GM12875 (cell line): ENCODE measurements at regions not wholly inside any gene's neighbourhood (a gene's known extent, or its start where the extent isn't known, plus 50 kb on each side); places are given as distances from the start of the nearest gene placed in this dataset.

ENCODE experiments used
- H3K4me3 ChIP-seq: one replicate; pipeline ENCODE4 v1.5.1; 2011; ENCODE audit warnings: low read depth, low read length, control low read depth
- CTCF ChIP-seq: IDR thresholded peaks from 2 replicates; pipeline ENCODE4 v1.5.1; 2011; ENCODE audit warnings: low read depth, mild to moderate bottlenecking, control low read depth, inconsistent platforms, low read length, moderate library complexity, borderline replicate concordance; ENCODE audit not compliant: insufficient read depth

- H3K4me3 ChIP-seq: no peak overlapping the region
- TF ChIP-seq CTCF: no peak
Observed at GRCh38 chr4:153065276-153065675, 129.2 kb downstream of the FHDC1 start.

DNA sequence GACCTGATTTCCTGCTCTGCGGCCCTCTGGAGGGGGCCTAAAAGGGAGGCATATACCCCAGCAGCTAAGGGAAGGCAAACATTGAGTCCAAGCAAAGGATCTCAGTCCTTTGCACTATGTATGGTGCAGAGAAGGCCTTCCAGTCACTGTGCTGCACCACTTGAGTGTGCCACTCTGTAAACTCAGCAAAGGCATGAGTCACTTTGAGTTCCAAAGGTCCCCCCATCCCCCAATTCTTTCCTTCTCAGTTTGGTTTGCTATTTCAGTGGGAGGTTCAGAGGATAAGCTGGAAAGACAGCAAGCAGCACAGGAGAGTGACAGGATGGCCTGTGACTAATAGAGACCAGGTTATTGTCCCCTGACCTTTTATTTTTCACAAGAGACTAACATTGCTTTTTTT lies 131.3 kb downstream of the FHDC1 start:
- no peak for TF ChIP-seq CTCF
- no peak overlapping the region for H3K4me3 ChIP-seq

DNA sequence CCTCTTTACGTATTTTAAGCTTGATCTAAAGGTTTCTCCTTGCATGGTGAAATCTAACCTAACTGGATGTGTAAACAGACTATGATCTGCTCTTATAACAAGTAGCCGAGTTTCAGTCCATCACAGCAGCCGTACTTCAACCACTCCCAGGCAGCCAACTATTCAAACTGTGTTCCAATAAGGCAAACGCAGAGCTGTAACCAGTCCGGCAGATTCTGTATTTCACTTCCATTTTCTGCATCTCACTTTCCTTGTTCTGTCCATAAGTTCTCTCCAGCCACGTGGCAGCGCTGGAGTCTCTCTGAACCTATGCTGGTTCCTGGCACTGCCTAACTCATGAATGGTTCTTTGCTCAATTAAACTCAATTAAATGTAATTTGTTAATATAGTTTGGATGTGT lies 132.6 kb downstream of the FHDC1 start:
- TF ChIP-seq CTCF: no peak
- no peak overlapping the region for H3K4me3 ChIP-seq

DNA sequence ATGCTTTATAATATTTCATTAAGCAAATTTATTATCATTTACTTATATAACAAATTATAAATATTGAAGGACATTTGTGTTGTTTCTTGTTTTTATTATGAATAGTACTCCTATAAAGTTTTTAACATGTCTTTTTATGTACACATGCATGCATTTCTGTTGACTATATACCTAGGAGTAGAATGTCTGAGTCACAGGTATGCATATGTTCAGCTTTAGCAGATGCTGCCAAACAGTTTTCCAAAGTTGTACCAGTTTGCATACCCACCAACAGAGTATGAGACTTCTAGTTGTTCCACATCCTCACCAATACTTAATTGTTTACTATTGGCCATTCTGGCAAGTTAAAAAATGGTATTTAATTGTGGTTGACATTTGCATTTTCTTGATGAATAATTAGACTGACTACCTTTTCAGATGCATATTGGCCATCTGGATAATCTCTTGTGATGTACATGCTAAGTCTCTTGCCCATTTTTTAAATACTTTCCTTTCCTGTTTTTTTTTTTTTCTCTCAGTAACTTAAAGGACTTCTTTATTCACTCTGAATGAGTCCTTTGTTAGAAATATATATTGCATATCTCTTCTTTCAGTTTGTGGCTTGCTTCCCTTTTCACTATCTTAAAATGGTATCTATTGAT lies 132.2 kb upstream of the TRIM2 start:
- no peak for TF ChIP-seq CTCF
- no peak overlapping the region for H3K4me3 ChIP-seq

- no peak overlapping the region for H3K4me3 ChIP-seq
- TF ChIP-seq CTCF: no peak
Observed at GRCh38 chr4:153072661-153073060, 131.6 kb upstream of the TRIM2 start.

- no peak overlapping the region for H3K4me3 ChIP-seq
- no peak for TF ChIP-seq CTCF
Observed at GRCh38 chr4:153074486-153074885, 129.8 kb upstream of the TRIM2 start.

DNA sequence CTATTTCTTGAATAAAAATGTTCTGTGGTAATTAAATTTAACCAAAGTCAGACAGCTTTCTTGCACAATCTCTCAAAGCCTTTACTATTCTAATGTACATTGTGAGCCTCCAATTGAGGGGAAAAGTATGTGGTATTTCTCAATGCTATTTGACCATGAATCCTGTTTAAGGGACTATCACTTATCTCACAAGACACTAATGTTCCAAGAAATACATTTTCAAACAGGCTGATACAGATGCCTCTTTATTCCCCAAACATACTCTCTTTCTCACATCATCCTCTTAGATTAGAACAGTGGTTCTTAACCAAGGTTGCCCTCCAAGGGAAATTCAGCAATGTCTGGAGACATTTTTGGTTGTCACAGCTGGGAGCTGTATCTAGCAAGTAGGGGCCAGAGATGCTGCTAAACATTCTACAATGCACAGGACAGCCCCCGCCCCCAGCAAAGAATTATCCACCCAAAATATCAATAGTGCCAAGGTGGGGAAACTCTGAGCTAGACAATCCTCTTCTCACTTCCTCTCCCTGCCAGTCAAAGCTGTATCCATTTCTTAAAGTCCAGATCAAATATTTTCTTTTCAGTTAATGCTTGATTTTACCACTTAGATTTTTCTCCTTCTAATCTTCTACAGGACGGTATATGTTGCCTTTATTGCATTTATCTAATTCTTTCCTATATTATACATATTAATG lies 129.2 kb upstream of the TRIM2 start:
- no peak overlapping the region for H3K4me3 ChIP-seq
- TF ChIP-seq CTCF: no peak
